Endometrium (tissue), 2 donors: ENCODE measurements at regions not wholly inside any gene's neighbourhood (a gene's known extent, or its start where the extent isn't known, plus 50 kb on each side); places are given as distances from the start of the nearest gene placed in this dataset.

Experiments used
- FAIRE-seq: peaks from 2 replicates; lab custom pipeline; 2012; peaks lifted over from hg19 to GRCh38; lab: Jason Lieb, UNC
- donor health status: control.
- donor health status: control.

GRCh38 chr16:11401161-11402050 is 56.1 kb downstream of the RMI2 start:
- FAIRE-seq = no peak

- no peak for FAIRE-seq
Measured at GRCh38 chr16:11402051-11402744, 56.9 kb downstream of the RMI2 start.

- FAIRE-seq = no peak
Measured at GRCh38 chr16:11402745-11403533, 57.7 kb downstream of the RMI2 start.

- no peak for FAIRE-seq
Measured at GRCh38 chr16:11403534-11403795, 58.2 kb downstream of the RMI2 start.

GRCh38 chr16:11403920-11404319 is 58.7 kb downstream of the RMI2 start:
- no peak for FAIRE-seq

GRCh38 chr16:11404603-11405002 is 59.3 kb downstream of the RMI2 start:
- FAIRE-seq = no peak

- FAIRE-seq = no peak
Measured at GRCh38 chr16:11405331-11406176, 60.3 kb downstream of the RMI2 start.

- FAIRE-seq = no peak
Measured at GRCh38 chr16:11406177-11406560, 60.9 kb downstream of the RMI2 start.

GRCh38 chr16:11407047-11407982 is 62.1 kb downstream of the RMI2 start:
- FAIRE-seq = no peak

- FAIRE-seq = no peak
Measured at GRCh38 chr16:11408216-11408615, 63.0 kb downstream of the RMI2 start.

GRCh38 chr16:11409398-11409797 is 64.1 kb downstream of the RMI2 start:
- peak; percentile 23 for FAIRE-seq

GRCh38 chr16:11410376-11411058 is 65.3 kb downstream of the RMI2 start:
- FAIRE-seq = no peak

- no peak for FAIRE-seq
Measured at GRCh38 chr16:11411059-11411550, 65.8 kb downstream of the RMI2 start.

GRCh38 chr16:11412175-11412904 is 67.1 kb downstream of the RMI2 start:
- FAIRE-seq = no peak

- no peak for FAIRE-seq
Measured at GRCh38 chr16:11412965-11413887, 68.0 kb downstream of the RMI2 start.

- FAIRE-seq = no peak
Measured at GRCh38 chr16:11413907-11414595, 68.8 kb downstream of the RMI2 start.
